SK-N-MC (cell line): ENCODE measurements at regions not wholly inside any gene's neighbourhood (a gene's known extent, or its start where the extent isn't known, plus 50 kb on each side); places are given as distances from the start of the nearest gene placed in this dataset.

Experiments used
- EZH2 ChIP-seq: fragments of 200-600 bp; sonication (generic); IDR thresholded peaks from one replicate; pipeline ENCODE4 v1.6.1; 2017; ENCODE audit warnings: antibody characterized with exemption
- POLR2AphosphoS5 ChIP-seq: IDR thresholded peaks from 2 replicates; pipeline ENCODE4 v1.6.1; 2012; ENCODE audit warnings: mild to moderate bottlenecking, low read depth, low read length, borderline replicate concordance

GRCh38 chr10:9911488-9911887 lies 1106.2 kb upstream of the CELF2 start:
- TF ChIP-seq POLR2AphosphoS5 = no peak
- TF ChIP-seq EZH2 = no peak
